ENCODE measurements at regions not wholly inside any gene's neighbourhood (a gene's known extent, or its start where the extent isn't known, plus 50 kb on each side); places are given as distances from the start of the nearest gene placed in this dataset.

GRCh38 chr10:91111060-91111459, 109.4 kb upstream of the PCGF5 start:
- DNase-seq (ENCODE audit: insufficient read length, low spot score) (no peak), FAIRE-seq (no peak)
- no peak for TF ChIP-seq POU2F2 (IDR thresholded peaks at IDR 0.05; ENCODE audit: low read depth, low read length)
- TF ChIP-seq POLR2A (IDR thresholded peaks at IDR 0.05; ENCODE audit: low read depth, low read length), result no peak
- TF ChIP-seq SPI1 (IDR thresholded peaks at IDR 0.05; ENCODE audit: low read depth, low read length), result no peak
- TF ChIP-seq TAF1 (IDR thresholded peaks at IDR 0.05; ENCODE audit: low read depth, low read length), result no peak
- no peak for TF ChIP-seq POLR2AphosphoS5 (IDR thresholded peaks at IDR 0.05; ENCODE audit: low read depth, low read length)
- no peak for TF ChIP-seq PAX5 (IDR thresholded peaks at IDR 0.05; ENCODE audit: insufficient read depth, low read length, severe bottlenecking)

- DNase-seq (ENCODE audit: insufficient read length, low spot score) (no peak), FAIRE-seq (no peak)
- TF ChIP-seq POU2F2 (IDR thresholded peaks at IDR 0.05; ENCODE audit: low read depth, low read length) (no peak), POLR2AphosphoS5 (IDR thresholded peaks at IDR 0.05; ENCODE audit: low read depth, low read length) (no peak), POLR2A (IDR thresholded peaks at IDR 0.05; ENCODE audit: low read depth, low read length) (no peak), TAF1 (IDR thresholded peaks at IDR 0.05; ENCODE audit: low read depth, low read length) (no peak), PAX5 (IDR thresholded peaks at IDR 0.05; ENCODE audit: insufficient read depth, low read length, severe bottlenecking) (no peak), SPI1 (IDR thresholded peaks at IDR 0.05; ENCODE audit: low read depth, low read length) (no peak)
Observed at GRCh38 chr10:91115618-91116390, 104.7 kb upstream of the PCGF5 start.

- DNase-seq (ENCODE audit: insufficient read length, low spot score) (no peak), FAIRE-seq (no peak)
- no peak for TF ChIP-seq SPI1 (IDR thresholded peaks at IDR 0.05; ENCODE audit: low read depth, low read length)
- TF ChIP-seq POLR2AphosphoS5 (IDR thresholded peaks at IDR 0.05; ENCODE audit: low read depth, low read length), result no peak
- TF ChIP-seq POLR2A (IDR thresholded peaks at IDR 0.05; ENCODE audit: low read depth, low read length), result no peak
- no peak for TF ChIP-seq POU2F2 (IDR thresholded peaks at IDR 0.05; ENCODE audit: low read depth, low read length)
- TF ChIP-seq PAX5 (IDR thresholded peaks at IDR 0.05; ENCODE audit: insufficient read depth, low read length, severe bottlenecking), result no peak
- TF ChIP-seq TAF1 (IDR thresholded peaks at IDR 0.05; ENCODE audit: low read depth, low read length), result no peak
Observed at GRCh38 chr10:91117505-91117904, 103.0 kb upstream of the PCGF5 start.

- TF ChIP-seq SPI1 (IDR thresholded peaks at IDR 0.05; ENCODE audit: low read depth, low read length) (no peak), POLR2AphosphoS5 (IDR thresholded peaks at IDR 0.05; ENCODE audit: low read depth, low read length) (no peak), TAF1 (IDR thresholded peaks at IDR 0.05; ENCODE audit: low read depth, low read length) (no peak), POU2F2 (IDR thresholded peaks at IDR 0.05; ENCODE audit: low read depth, low read length) (no peak), PAX5 (IDR thresholded peaks at IDR 0.05; ENCODE audit: insufficient read depth, low read length, severe bottlenecking) (no peak), POLR2A (IDR thresholded peaks at IDR 0.05; ENCODE audit: low read depth, low read length) (no peak)
- FAIRE-seq (no peak), DNase-seq (ENCODE audit: insufficient read length, low spot score) (no peak)
Observed at GRCh38 chr10:91120348-91120747, 100.1 kb upstream of the PCGF5 start.

- FAIRE-seq (no peak), DNase-seq (ENCODE audit: insufficient read length, low spot score) (no peak)
Observed at GRCh38 chr10:91123261-91123660, 97.2 kb upstream of the PCGF5 start.

GRCh38 chr10:91124016-91124415, 96.4 kb upstream of the PCGF5 start:
- no peak for FAIRE-seq
- TF ChIP-seq POLR2A (IDR thresholded peaks at IDR 0.05; ENCODE audit: low read depth, low read length) (no peak), POLR2AphosphoS5 (IDR thresholded peaks at IDR 0.05; ENCODE audit: low read depth, low read length) (no peak), SPI1 (IDR thresholded peaks at IDR 0.05; ENCODE audit: low read depth, low read length) (no peak), PAX5 (IDR thresholded peaks at IDR 0.05; ENCODE audit: insufficient read depth, low read length, severe bottlenecking) (no peak), TAF1 (IDR thresholded peaks at IDR 0.05; ENCODE audit: low read depth, low read length) (no peak), POU2F2 (IDR thresholded peaks at IDR 0.05; ENCODE audit: low read depth, low read length) (no peak)
- no peak for DNase-seq (ENCODE audit: insufficient read length, low spot score)

More at GRCh38 chr10:91123261-91123660, 97.2 kb upstream of the PCGF5 start:
- TF ChIP-seq POLR2A (IDR thresholded peaks at IDR 0.05; ENCODE audit: low read depth, low read length) (no peak), POU2F2 (IDR thresholded peaks at IDR 0.05; ENCODE audit: low read depth, low read length) (no peak), TAF1 (IDR thresholded peaks at IDR 0.05; ENCODE audit: low read depth, low read length) (no peak)

GRCh38 chr10:91126471-91126870, 94.0 kb upstream of the PCGF5 start:
- no peak for DNase-seq (ENCODE audit: insufficient read length, low spot score)
- TF ChIP-seq POLR2AphosphoS5 (IDR thresholded peaks at IDR 0.05; ENCODE audit: low read depth, low read length), result no peak
- FAIRE-seq, result no peak

GRCh38 chr10:91127341-91128082, 93.0 kb upstream of the PCGF5 start:
- TF ChIP-seq POLR2A (IDR thresholded peaks at IDR 0.05; ENCODE audit: low read depth, low read length) (no peak), SPI1 (IDR thresholded peaks at IDR 0.05; ENCODE audit: low read depth, low read length) (no peak), POU2F2 (IDR thresholded peaks at IDR 0.05; ENCODE audit: low read depth, low read length) (no peak), PAX5 (IDR thresholded peaks at IDR 0.05; ENCODE audit: insufficient read depth, low read length, severe bottlenecking) (no peak), POLR2AphosphoS5 (IDR thresholded peaks at IDR 0.05; ENCODE audit: low read depth, low read length) (no peak), TAF1 (IDR thresholded peaks at IDR 0.05; ENCODE audit: low read depth, low read length) (no peak)
- no peak for DNase-seq (ENCODE audit: insufficient read length, low spot score)
- FAIRE-seq, result no peak

GRCh38 chr10:91135113-91135512, 85.3 kb upstream of the PCGF5 start:
- DNase-seq (ENCODE audit: insufficient read length, low spot score), result no peak
- TF ChIP-seq POU2F2 (IDR thresholded peaks at IDR 0.05; ENCODE audit: low read depth, low read length), result no peak
- TF ChIP-seq SPI1 (IDR thresholded peaks at IDR 0.05; ENCODE audit: low read depth, low read length), result no peak
- TF ChIP-seq POLR2A (IDR thresholded peaks at IDR 0.05; ENCODE audit: low read depth, low read length), result no peak
- TF ChIP-seq PAX5 (IDR thresholded peaks at IDR 0.05; ENCODE audit: insufficient read depth, low read length, severe bottlenecking), result no peak
- no peak for TF ChIP-seq TAF1 (IDR thresholded peaks at IDR 0.05; ENCODE audit: low read depth, low read length)
- TF ChIP-seq POLR2AphosphoS5 (IDR thresholded peaks at IDR 0.05; ENCODE audit: low read depth, low read length), result no peak
- FAIRE-seq, result no peak
